NCI-H2107 treated with DMSO at 0.1 percent for 48 hours (cell line): ENCODE measurements at regions not wholly inside any gene's neighbourhood (a gene's known extent, or its start where the extent isn't known, plus 50 kb on each side); places are given as distances from the start of the nearest gene placed in this dataset.
A peak's percentile ranks its signal among the peaks of the same experiment; 100 is the strongest.

Source experiments
- DNase-seq: peaks from one replicate; lab custom pipeline; 2025; ENCODE audit not compliant: unreplicated experiment; lab: John Stamatoyannopoulos, UW

DNA sequence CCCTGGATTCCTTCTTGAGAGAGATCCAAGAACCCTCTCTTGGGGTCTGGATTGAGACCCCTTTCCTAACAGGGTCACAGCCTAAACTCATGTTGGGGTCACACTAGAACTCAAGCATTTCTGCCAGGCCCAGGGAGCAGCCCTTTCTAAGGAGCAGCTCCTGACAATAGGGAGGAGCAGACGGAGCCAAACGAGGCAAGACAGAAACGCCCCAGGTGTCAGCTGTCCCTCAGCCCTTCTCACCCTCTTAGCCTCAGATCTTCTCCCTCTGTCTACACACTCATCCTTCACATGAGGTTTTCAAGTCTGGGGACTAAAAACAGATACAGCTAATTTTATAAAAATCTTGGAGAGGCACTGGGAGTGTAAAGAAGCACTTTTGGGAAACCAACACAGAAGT lies 157.2 kb downstream of the SOCS6 start:
- DNase-seq: no peak

DNA sequence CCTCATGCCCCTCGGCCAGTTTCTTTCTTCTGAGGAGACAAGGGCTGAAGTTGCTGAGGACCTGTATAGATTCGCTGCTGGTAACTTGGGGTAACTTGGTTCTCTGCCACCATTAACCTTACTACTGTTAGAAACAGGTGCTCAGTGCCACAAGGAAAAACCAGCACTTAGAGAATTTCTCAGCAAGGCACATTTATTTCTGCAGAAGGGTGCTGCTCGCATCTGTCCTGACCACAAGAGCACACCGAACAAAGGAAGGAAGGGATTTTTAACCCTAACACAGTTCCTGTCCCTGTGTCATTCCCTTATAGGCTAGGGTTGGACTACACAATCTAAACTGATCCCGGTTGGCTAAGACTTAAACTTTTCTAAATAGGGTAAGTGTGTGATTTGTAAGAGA lies 154.1 kb downstream of the SOCS6 start:
- DNase-seq: no peak

DNA sequence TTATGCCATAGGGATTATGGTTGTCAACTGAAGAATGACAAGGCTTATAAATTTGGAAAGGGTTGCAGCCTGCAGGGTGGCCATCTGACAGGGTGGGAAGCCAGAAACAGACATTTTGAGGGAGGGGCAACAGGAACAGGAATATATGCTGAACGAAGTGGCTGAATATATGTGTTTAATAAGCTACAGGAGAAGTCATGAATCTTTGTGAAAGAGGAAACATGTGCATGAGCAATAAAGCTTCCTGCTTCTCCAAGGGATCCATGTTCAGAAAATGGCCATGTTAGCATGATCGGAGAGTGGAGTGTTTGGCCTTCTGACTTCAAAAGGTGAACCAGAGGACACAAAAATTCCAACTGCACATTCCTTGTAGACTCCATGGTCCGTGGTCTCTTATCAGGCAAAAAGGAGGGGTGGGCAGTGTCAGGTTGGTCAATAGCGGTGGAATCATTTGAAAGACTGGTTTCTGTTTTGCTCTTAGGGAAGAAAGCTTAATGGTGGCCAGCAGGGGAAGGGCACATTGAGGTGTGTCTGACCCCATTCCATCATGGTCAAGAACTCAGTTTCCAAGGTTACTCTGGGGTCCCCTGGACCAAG lies 144.1 kb downstream of the SOCS6 start:
- DNase-seq: no peak

DNA sequence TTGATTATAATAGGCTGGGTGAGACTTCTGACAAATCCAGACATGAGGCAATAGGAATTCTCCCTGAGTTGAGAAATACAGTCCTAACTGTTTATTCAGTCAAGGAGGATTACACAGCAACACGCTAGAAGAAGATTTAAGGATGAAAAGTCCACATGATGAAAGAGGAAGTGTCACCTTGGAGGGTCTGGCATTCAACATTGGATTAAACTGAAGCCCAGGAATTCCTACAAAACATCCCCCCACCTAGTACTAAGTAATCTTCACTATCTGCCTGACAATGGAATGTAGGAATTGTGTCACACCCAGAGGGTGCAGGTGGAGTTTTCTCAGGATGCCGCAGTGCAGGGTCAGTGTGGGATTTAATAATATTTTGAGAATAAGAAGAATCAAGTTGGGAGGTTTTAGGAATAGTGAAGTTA lies 142.4 kb downstream of the SOCS6 start:
- DNase-seq: no peak

DNA sequence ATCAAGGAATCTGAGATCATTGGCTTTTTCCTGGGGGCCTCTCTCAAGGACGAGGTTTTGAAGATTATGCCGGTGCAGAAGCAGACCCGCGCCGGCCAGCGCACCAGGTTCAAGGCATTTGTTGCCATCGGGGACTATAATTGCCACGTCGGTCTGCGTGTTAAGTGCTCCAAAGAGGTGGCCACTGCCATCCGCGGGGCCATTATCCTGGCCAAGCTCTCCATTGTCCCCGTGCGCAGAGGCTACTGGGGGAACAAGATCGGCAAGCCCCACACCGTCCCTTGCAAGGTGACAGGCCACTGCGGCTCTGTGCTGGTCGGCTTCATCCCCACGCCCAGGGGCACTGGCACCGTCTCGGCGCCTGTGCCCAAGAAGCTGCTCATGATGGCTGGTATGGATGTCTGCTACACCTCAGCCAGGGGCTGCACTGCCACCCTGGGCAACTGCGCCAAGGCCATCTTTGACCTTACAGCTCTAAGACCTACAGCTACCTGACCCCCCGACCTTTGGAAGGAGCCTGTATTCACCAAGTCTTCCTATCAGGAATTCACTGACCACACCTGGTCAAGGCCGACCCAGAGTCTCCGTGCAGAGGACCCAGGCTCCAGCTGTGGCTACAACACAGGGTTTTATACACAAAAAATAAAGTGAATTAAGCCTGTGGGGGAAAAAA lies 141.8 kb downstream of the SOCS6 start:
- DNase-seq: no peak

DNA sequence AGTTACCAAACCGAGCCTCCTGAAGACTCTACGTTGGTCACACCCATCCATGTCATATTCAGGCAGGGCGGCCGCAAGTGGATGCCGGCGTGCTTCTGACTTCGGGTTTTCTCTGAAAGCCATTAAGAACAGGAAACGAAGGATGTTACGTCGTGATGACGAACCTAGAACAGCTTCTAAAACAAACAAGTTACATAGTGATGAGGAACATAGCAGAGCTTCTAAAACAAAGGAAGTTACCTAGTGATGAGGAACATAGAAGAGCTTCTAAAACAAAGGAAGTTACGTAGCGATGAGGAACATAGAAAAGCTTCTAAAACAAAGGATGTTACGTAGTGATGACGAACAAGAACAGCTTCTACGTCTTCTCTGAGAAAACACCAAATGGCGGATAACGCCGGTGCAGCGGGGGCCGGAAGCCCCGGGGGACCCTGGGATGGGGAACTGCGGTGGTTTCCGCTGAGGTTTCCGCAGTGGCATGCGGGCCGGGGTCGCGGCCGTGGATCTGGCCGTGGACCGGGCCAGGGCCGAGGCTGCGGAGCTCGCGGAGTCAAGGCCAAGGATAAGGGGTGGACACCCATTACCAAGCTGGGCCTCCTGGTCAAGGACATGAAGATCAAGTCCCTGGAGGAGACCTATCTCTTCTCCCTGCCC lies 141.1 kb downstream of the SOCS6 start:
- DNase-seq: no peak

DNA sequence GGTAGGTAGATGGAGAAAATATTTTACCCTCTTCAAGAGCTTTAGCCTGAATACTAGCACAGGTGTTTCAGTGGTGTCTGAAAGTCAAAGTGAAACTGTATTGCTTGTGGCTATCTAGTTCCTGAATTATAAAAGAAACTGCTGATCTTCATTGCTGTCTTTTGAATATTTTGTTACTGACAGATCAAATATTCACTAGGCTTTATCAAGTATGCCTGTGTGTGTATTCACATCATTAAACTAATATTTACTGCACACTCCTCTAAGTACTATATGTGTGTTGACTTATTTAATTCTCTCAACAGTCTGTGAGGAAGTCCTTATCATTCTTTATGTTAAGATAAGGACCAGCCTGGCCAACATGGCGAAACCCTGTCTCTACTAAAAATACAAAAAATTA lies 139.6 kb downstream of the SOCS6 start:
- DNase-seq: no peak

DNA sequence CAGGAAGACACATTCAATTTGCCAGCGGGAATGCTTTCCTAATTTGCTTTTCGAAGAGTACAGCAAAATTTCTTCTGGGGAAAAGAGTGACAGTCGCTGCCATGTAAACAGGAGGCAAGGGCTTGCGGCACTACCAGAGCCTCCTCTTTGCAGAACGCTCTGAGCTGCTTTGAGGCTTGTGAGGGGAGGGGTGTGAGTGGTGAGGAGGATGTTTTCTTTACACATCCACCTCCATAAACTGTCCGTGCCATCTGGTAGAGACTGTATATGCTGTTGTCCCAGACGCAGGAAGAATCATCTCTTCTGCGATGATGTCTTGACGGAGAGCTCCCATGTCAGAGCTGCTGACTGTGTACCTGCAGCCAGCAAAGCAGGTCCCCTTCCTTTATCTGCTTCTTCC lies 138.0 kb downstream of the SOCS6 start:
- DNase-seq: no peak

DNA sequence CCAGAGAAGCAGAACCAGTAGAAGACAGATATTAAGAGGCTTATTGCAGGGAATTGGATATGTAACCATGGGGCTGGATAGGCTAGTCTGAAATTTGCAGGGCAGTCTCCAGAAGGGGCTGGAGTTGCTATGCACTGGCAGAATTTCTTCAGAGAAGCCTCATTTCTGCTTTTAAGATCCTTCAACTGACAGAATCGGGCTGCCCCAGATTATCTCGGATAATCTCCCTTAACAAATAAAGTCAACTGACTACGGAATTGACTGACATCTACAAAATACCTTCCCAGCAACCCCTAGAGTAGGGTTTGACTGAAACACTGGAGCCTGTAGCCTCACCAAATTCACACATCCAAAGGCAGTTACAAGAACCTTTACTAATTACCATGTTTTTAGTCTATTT lies 136.4 kb downstream of the SOCS6 start:
- DNase-seq: no peak

DNA sequence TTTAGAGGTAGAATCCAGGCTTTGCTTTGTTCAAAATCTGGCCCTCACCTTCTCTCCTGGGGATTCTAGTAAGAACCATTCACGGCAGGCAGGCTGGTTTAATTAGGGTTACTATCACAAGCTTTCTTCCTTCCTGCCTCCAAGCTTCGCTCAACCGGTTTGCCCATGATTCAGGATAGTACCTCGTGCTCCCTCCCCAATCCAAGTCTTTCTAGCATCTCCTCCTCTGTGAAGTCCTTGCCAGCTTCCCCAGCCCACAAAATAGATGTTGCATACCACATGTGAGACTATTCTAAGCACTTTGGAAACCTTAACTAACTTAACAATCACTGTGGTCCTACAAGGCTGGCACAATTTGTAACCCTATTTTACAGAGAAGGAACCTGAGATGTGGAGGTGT lies 135.1 kb downstream of the SOCS6 start:
- DNase-seq: peak; percentile 32

DNA sequence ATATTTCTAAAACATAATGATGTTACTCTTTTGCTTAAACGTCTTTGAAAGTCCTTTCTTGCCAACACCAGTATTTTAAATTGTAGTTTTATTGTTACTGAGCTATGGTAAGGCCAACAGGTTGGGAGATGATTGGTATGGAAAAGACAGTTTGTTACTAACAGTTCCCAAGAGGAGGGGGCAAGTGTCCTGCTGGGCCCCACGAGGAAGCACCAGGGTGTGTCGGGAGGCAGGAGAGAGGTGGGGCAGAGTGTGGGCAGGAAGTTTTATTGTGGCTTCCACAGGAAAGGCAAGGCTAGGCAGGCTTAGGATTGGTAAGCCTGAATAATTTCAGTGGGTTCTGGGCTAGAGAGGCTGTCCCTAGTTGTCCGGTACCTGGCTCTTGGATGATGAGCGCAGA lies 134.3 kb downstream of the SOCS6 start:
- DNase-seq: no peak

DNA sequence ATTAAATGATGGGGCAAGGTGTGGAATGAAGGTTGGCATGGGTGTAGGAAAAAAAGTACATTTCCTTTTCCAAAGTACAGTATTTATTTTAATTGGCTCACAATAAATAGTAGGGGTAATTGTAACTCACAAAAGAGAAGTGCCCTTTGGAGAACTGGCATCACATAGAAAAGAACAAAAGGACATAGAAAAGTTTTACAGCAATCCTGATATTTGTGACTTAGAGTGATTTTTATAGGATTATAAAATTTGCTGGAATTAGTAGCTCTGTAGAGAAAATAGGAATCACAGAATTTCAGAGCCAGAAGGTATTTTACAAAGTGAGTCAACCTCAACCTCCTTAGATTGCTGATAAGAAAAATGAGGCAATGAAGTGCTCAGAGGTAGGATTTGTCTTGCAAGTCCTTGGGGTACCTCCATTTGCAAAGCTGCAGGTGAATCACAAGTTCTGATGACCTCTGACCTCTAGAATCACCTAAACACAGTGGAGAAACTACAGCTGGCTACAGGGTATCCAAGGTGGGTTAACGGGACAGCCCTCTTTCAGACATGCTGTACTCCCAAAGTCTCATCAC lies 133.6 kb downstream of the SOCS6 start:
- DNase-seq: no peak

DNA sequence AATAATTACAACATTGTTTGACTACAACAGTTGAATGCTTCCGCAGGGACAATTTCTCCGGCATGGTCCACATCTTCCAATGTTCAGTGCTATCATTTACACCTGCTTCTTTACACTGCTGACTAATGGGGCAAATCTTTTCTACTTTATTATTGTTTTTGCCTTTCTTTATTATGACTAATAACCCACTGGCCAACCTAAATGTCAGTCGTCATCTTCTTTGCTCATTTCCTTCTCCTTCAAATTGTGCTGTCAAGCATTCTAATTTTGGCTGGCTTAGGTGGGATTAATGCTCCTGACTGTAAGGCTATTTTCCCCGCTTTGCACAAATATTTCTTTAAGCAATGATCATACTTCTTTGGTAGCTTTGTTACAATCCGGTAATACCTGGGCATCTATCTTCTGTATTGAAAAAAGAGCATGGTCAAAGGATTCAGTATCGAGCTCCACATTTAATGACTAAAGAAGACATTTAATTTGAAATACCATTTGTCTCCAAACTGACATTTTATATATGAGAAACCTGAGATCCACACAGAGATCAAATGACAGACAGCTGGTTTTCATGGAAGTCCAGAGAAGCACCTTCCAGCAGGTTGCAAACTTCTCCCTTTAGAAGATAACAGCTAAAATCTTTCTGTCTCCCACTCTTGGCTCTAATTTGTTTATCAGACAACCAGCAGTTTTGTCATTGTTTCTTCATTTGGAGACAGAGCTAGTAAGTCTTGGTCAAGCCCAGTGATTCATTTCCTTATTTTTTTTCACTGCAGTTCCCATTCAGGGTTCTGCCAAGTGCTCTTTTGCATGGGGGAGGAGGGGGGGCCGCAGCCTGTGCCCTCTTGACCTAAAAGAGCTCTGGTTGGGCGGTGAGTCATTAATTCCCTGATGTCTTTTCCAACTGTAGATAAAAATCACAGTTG lies 132.9 kb downstream of the SOCS6 start:
- peak; percentile 82 for DNase-seq

DNA sequence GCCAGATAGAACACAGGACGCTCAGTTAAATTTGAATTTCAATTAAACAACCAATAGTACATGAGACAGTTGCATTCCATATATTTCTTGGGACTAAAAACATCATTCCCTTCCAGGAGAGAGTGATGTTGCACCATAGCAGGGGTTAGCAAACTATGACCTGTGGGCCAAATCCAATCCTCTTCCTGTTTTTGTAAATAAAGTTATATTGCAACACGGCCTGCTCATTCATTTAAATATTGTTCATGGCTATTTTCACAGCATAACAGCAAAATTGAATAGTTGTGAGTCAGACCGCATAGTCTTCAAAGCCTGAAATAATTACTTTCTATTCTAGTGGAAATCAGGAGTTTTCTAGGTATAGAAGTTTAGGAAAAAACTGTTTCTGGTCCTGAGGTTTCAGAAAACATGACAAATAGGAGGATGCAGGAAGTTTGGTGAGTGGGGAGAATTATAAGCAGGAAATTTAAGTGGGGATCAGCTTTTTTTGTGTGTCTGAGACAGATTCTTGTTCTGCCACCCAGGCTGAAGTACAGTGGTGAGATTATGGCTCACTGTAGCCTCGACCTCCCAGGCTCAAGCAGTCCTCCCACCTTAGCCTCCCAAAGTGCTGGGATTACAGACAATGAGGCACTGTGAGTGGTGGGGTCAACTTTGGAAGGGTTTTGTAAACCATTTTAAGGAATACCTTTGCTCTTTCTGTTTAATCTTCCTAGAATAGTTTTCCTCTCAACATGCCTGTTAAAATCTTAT lies 131.5 kb downstream of the SOCS6 start:
- DNase-seq: no peak

DNA sequence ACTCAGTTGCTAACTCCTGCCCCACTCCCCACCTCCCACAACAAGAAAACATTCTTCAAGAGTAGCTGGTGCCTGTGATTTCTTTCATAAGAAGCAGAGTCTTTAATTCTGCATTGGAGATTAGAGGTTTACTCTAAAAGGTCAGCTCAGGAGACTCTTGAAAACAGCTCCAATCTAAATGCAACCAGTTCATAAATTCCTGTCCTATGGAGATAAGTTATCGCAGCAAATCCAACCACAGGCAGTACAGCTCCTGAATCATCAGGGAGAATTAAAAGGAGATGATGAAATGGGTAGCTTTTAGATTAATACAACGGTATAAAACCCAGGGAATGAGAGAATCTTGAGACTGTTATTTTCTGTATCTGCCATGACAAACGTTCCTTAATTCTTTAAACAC lies 130.7 kb downstream of the SOCS6 start:
- no peak for DNase-seq

DNA sequence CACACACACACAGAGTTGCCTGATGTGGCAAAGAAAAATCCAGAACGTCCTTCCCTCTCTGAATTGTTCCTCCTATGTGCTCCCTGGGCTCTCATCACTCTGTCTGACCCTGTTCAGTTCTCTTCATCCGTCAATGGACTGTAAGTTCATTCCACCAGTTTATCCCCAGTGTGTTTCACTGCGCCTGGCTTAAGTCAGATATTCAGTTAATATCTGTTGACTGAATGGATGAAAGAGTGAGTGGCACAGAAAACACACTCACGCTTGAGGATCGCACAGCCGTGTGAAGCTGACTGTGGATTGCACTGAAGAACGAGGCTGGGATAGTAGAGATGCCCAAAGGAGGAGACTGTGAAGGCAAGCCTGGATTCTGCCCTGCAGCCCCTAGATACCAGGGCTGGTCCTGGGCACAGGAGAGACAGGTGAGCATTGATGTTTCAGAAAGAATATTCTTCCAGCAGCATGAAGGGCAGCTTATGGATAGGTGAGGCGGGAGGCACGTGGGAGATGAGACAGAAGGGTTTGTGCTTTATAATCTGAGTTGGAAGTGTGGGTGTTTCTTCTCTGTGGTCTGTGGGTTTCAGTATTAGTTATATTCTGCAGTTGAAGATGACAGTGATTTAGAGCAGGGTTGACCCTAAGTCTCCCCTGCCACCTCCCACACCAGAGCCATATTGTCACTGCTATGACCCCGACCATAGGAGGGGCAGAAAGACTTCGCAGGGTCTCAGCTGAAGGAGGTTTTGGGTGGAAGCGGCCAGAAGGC lies 129.9 kb downstream of the SOCS6 start:
- DNase-seq: no peak

DNA sequence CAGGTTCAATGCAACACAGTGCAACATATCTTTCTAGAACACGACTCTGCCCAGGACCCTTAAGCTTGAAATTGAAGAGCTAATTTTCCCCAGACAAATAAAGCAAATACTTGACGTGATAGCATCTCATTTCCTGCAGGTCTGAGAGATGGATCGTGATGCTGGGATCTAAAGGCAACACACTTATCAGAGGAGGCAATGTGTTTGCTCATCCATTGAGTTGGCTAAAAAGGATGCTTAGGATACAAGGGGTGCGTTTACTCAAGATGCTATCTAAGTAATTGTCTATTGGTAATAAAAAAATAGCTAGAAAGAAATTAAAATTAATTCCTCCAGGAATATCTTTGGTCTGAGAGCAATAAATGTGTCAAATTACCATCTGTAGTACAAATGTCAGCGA lies 129.0 kb downstream of the SOCS6 start:
- DNase-seq: no peak

DNA sequence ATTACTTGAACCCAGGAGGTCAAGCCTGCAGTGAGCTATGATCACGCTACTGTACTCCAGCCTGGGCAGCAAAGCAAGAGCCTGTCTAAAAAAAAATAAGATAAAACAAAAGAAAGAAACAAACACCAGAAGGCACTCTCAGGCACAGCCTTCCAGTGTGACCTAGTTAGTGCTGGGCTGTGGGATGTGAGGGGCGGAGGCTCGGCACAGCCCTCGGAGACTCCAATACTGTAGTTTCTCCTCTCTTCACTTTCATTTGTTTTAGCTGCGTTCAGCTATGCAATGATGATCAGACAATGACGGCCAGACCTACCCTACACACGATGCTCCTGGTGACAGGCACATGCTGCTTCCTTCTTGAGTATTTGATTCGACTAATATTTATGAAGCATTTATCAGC lies 127.7 kb downstream of the SOCS6 start:
- no peak for DNase-seq

DNA sequence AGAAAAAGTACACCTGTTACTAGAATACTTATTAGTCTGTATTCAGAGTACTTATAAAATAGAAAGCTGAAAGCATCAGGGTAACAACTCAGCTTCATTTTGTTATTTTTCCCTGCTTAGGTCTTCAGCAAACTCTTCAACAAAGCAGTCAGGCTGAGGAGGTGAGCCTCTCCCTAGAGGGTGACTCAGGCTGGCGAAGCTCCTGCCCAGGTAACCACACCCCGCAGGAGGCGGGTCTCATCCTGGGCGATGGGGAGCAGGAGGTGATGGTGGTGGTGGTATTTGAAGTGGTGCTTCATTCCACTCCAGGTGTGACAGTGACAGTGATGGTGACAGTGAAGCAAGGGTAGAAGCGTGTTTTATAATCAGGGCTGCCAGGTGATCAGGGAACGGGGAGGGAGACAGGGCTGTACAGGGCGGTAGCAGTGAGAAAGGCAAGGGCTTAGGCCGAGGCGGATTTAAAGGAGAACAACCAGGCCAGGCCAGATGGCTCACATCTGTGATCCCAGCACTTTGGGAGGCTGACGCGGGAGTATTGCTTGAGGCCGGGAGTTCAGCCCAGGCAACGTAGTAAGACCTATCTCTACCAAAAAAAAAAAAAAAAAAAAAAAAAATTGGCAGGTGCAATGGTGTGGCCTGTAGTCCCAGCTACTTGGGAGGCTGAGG lies 127.1 kb downstream of the SOCS6 start:
- DNase-seq: peak; percentile 67
